ENCODE measurements at regions not wholly inside any gene's neighbourhood (a gene's known extent, or its start where the extent isn't known, plus 50 kb on each side); places are given as distances from the start of the nearest gene placed in this dataset.
A peak's percentile ranks its signal among the peaks of the same experiment; 100 is the strongest.

GRCh38 chr11:28729339-28729738, 621.2 kb downstream of the METTL15 start:
- Mint-ChIP-seq H3K36me3 (no peaks in the 10 kb centered on the region), H3K4me1 (no peaks in the 10 kb centered on the region), H3K9me3 (no peaks in the 10 kb centered on the region), H3K27ac (no peak overlapping the region), H3K4me3 (no peak overlapping the region), H3K27me3 (no peaks in the 10 kb centered on the region)

DNA sequence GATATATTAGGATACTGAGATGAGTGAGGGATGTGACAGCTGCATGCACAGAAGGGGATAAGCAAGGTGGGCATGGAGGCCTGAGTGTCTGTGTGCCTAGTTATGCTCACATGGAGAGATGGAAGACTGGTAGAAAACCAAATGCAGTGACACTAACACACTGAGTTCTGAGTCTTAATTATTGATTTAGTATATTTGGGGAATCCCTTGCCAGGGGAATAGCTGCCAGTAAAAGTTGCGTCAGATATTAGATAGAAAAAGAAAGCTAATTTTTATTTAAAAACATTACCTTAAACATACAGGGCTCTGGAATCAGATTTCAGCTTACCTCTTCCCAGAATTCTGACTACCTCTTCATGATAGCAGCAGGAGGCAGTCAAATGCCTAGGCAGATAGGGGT, 620.5 kb downstream of the METTL15 start:
- H3K36me3 Mint-ChIP-seq = no peaks in the 10 kb centered on the region
- H3K27me3 Mint-ChIP-seq = no peaks in the 10 kb centered on the region
- H3K4me3 Mint-ChIP-seq = no peak overlapping the region
- H3K27ac Mint-ChIP-seq = no peak overlapping the region
- no peaks in the 10 kb centered on the region for H3K9me3 Mint-ChIP-seq
- no peaks in the 10 kb centered on the region for H3K4me1 Mint-ChIP-seq

DNA sequence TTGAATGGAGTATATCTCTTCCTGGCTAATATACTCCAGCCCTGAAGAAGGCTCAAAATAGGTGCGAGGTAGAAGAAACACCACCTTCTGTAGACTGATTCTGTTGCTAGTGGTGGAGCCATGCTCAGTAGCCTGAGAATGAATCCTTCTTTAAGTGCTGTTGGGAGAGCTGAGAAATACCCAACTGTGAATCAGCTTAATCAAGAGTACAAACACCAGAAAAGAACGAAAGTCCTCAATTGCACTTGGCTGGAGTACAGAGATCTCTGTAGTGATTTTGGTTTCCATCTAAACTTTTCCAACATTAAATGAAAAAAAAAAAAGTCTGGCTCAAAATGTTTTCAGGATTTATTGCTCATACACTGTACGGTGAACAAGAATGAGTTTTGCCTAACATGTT, 619.1 kb downstream of the METTL15 start:
- Mint-ChIP-seq H3K4me1 (no peaks in the 10 kb centered on the region), H3K9me3 (no peaks in the 10 kb centered on the region), H3K27me3 (no peaks in the 10 kb centered on the region), H3K27ac (no peak overlapping the region), H3K4me3 (no peak overlapping the region), H3K36me3 (no peaks in the 10 kb centered on the region)

- Mint-ChIP-seq H3K4me1 (no peaks in the 10 kb centered on the region), H3K9me3 (no peaks in the 10 kb centered on the region), H3K27me3 (no peaks in the 10 kb centered on the region), H3K4me3 (no peak overlapping the region), H3K36me3 (no peaks in the 10 kb centered on the region), H3K27ac (no peak overlapping the region)
These were observed 618.2 kb downstream of the METTL15 start for GRCh38 chr11:28726432-28726831.

DNA sequence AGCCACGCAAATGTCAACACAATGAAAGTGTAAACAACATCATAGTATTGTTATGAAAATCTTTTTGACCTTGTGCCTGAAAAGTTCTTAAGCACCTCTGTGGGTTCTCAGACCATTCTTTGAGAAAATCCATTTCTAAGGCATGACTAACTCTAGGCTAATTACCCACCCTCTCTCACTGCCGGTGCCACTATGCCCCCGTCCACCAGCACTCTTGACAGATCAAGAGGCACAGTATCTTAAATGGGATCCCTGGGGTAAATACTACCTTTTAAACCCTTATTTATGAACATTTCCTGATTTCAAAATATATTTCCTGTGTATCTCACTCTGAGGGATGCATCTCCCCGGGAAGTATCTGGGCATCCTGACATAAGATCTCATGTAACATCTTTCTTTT, 607.5 kb downstream of the METTL15 start:
- Mint-ChIP-seq H3K27me3 (no peaks in the 10 kb centered on the region), H3K36me3 (no peaks in the 10 kb centered on the region), H3K9me3 (no peaks in the 10 kb centered on the region), H3K4me3 (no peak overlapping the region), H3K27ac (no peak overlapping the region), H3K4me1 (no peaks in the 10 kb centered on the region)

- Mint-ChIP-seq H3K27ac (no peak overlapping the region), H3K27me3 (no peaks in the 10 kb centered on the region), H3K9me3 (no peaks in the 10 kb centered on the region), H3K36me3 (no peaks in the 10 kb centered on the region), H3K4me1 (no peaks in the 10 kb centered on the region), H3K4me3 (no peak overlapping the region)
These were observed 605.7 kb downstream of the METTL15 start for GRCh38 chr11:28713850-28714249.

DNA sequence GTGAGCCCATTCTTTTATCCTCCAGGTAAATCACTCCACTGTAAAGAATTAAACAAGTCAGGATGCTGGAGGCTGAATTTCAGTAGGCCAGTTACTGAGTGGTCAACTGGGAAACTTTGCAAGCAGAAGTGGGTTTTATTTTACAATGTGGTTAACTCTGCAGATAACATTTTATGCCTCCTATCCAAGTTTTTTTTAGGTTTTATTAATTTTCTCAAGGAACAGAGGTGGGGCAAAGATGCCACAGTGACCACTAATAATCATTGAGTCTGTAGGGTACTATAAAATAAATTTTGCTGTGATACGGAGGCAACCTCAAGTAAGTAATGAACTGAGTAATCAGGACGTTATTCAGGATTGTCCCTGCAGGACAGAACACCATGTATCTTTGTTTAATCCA, 599.9 kb downstream of the METTL15 start:
- H3K9me3 Mint-ChIP-seq = no peaks in the 10 kb centered on the region
- H3K4me1 Mint-ChIP-seq = no peaks in the 10 kb centered on the region
- no peak overlapping the region for H3K27ac Mint-ChIP-seq
- H3K27me3 Mint-ChIP-seq = no peaks in the 10 kb centered on the region
- no peak overlapping the region for H3K4me3 Mint-ChIP-seq
- no peaks in the 10 kb centered on the region for H3K36me3 Mint-ChIP-seq

DNA sequence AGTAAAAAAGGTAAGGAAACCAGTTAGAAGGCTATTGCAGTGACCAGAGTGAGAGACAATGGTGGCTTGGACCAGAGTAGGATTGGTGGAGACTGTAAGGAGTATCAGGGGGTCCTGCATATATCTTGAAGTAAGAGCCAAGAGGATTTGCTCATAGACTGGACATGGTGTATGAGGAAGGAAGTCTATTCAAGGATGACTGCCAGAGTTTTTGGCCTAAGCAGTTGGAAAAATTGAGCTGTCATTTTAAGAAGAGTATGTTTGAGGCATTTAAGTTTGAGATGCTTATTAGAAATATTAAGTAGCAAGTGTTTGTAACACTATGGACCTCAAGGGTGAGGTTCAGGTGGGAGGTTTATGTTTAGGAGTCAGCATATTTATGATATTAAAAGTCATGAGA, 596.6 kb downstream of the METTL15 start:
- Mint-ChIP-seq H3K36me3 (no peaks in the 10 kb centered on the region), H3K27ac (no peak overlapping the region), H3K4me1 (no peaks in the 10 kb centered on the region), H3K27me3 (no peaks in the 10 kb centered on the region), H3K9me3 (no peaks in the 10 kb centered on the region), H3K4me3 (no peak overlapping the region)

- Mint-ChIP-seq H3K4me1 (no peaks in the 10 kb centered on the region), H3K36me3 (no peaks in the 10 kb centered on the region), H3K9me3 (no peaks in the 10 kb centered on the region), H3K27me3 (no peaks in the 10 kb centered on the region), H3K27ac (no peak overlapping the region), H3K4me3 (no peak overlapping the region)
These were observed 595.2 kb downstream of the METTL15 start for GRCh38 chr11:28703371-28703770.

DNA sequence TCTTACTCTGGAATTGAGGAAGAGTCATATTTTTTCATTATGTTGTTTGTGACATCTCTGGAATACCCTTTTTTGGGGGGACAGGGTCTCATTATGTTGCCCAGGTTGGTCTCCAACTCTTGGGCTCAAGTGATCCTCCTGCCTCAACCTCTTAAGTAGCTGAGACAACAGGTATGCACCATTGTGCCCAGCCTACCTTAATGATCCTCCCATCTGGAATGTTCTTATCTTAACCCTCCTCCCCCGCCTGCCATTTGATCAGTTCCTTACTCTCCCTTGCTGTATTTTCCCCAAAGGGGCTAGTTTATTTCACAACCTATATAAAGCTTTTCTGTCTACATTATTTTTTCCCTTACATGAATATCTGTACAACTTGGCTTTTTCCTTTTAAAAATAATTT, 594.7 kb downstream of the METTL15 start:
- H3K9me3 Mint-ChIP-seq = no peaks in the 10 kb centered on the region

GRCh38 chr11:28702450-28702790, 594.2 kb downstream of the METTL15 start:
- H3K4me3 Mint-ChIP-seq = no peak overlapping the region
- H3K4me1 Mint-ChIP-seq = no peaks in the 10 kb centered on the region
- H3K27ac Mint-ChIP-seq = no peak overlapping the region
- no peaks in the 10 kb centered on the region for H3K9me3 Mint-ChIP-seq
- no peaks in the 10 kb centered on the region for H3K27me3 Mint-ChIP-seq
- H3K36me3 Mint-ChIP-seq = no peaks in the 10 kb centered on the region

More for the DNA sequence above, 594.7 kb downstream of the METTL15 start:
- Mint-ChIP-seq H3K4me3 (no peak overlapping the region), H3K36me3 (no peaks in the 10 kb centered on the region), H3K27ac (no peak overlapping the region), H3K4me1 (no peaks in the 10 kb centered on the region), H3K27me3 (no peaks in the 10 kb centered on the region)

- Mint-ChIP-seq H3K4me1 (no peaks in the 10 kb centered on the region), H3K9me3 (no peaks in the 10 kb centered on the region), H3K27ac (no peak overlapping the region), H3K27me3 (no peaks in the 10 kb centered on the region), H3K36me3 (no peaks in the 10 kb centered on the region), H3K4me3 (no peak overlapping the region)
These were observed 593.7 kb downstream of the METTL15 start for GRCh38 chr11:28701760-28702449.

DNA sequence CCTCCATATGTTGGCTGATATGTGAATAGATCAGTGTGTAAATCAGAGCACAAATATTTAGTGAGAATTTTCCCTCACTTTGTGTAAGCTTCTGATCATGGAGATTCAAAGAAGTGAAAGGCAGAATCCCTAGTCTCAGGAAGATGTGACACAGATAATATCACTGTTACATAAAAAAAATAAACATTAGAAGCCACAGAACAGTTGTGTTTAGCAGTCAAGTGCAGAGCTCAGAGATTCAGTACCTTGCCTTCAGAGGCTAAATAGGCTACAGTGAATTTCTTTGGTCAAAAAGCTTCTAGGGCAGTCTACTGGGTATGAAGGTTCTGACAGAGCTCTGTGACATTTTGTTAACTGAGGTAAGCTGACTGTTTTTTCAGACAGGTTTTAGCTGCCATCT, 591.5 kb downstream of the METTL15 start:
- H3K9me3 Mint-ChIP-seq = no peaks in the 10 kb centered on the region
- H3K4me3 Mint-ChIP-seq = no peak overlapping the region
- peaks cover 1% of the 10 kb centered on the region for H3K27me3 Mint-ChIP-seq
- no peaks in the 10 kb centered on the region for H3K4me1 Mint-ChIP-seq
- H3K27ac Mint-ChIP-seq = no peak overlapping the region
- no peaks in the 10 kb centered on the region for H3K36me3 Mint-ChIP-seq

DNA sequence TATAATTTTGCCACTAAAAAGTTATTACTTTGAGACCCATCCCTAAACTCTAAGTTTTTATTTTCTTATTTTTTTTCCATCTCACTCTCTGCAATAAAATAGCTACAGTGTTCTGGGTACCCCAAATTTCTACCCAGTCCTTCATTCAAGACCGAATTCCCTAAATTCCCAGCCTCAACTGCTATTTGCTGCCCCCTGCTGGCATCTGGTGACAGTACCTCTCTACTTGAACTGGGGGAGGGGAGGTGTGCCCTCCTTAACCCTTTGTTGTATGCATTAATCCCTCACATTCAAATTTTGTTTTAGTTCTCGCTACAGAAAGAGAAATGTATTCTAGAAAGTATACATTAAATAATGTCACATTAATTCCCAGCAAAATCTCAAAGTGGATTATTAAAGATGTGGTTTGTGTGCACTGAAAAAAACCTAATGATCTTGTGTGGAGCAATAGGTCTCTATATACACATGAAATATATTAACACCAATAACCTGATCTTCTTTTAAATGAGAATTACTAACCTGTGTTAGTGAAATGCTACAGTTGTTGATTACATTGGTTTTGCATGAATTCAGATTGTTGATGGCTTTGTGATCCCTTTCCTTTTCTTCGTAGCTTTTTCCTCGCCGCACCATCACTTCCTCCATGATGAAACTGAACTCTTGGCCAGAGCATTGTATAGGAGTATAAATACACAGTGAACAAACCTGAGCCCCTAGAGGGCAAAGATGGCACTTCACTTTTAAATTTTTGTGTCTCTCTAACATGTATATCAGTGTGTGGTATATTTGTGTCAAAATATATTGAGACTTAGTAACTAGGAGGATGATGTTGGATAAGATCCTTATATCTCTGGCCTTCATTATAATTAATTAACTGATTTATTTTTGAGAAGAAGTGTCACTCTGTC, 590.0 kb downstream of the METTL15 start:
- no peaks in the 10 kb centered on the region for H3K9me3 Mint-ChIP-seq
- no peak overlapping the region for H3K4me3 Mint-ChIP-seq
- H3K27me3 Mint-ChIP-seq = peaks cover 1% of the 10 kb centered on the region
- no peaks in the 10 kb centered on the region for H3K36me3 Mint-ChIP-seq
- H3K27ac Mint-ChIP-seq = no peak overlapping the region
- H3K4me1 Mint-ChIP-seq = no peaks in the 10 kb centered on the region

- Mint-ChIP-seq H3K27me3 (peaks cover 1% of the 10 kb centered on the region), H3K4me3 (no peak overlapping the region), H3K27ac (peak overlapping the region; percentile 12), H3K36me3 (no peaks in the 10 kb centered on the region), H3K9me3 (no peaks in the 10 kb centered on the region), H3K4me1 (no peaks in the 10 kb centered on the region)
These were observed 588.4 kb downstream of the METTL15 start for GRCh38 chr11:28696591-28696990.

GRCh38 chr11:28690746-28691145, 582.6 kb downstream of the METTL15 start:
- H3K27me3 Mint-ChIP-seq = no peaks in the 10 kb centered on the region
- H3K4me3 Mint-ChIP-seq = no peak overlapping the region
- no peak overlapping the region for H3K27ac Mint-ChIP-seq
- H3K36me3 Mint-ChIP-seq = no peaks in the 10 kb centered on the region
- H3K4me1 Mint-ChIP-seq = no peaks in the 10 kb centered on the region
- H3K9me3 Mint-ChIP-seq = no peaks in the 10 kb centered on the region

Measured in activated naive CD4-positive, alpha-beta T cell treated with anti-CD3 and anti-CD28 coated beads, Interleukin-2, amount 50 U/mL, for 24 hours (primary cell).